Stimulated activated naive CD4-positive, alpha-beta T cell treated with Interleukin-2 at 50 U/mL for 16 hours (primary cell): ENCODE measurements at regions not wholly inside any gene's neighbourhood (a gene's known extent, or its start where the extent isn't known, plus 50 kb on each side); places are given as distances from the start of the nearest gene placed in this dataset.
"Not testable (repeated sequence)": the region's sequence is repeated elsewhere in the genome, so short reads cannot be mapped to it uniquely, and the experiment has no call there.

Experiments
- DNase-seq: peaks from one replicate; lab custom pipeline; 2025; lab: John Stamatoyannopoulos, UW

- DNase-seq: no peak
Observed at GRCh38 chr18:39365836-39366485, 1800.4 kb upstream of the CELF4 start.

- DNase-seq: no peak
Observed at GRCh38 chr18:39360072-39360471, 1794.5 kb upstream of the CELF4 start.

GRCh38 chr18:39359636-39360035 lies 1794.0 kb upstream of the CELF4 start:
- no peak for DNase-seq

- DNase-seq: no peak
Observed at GRCh38 chr18:39350945-39351344, 1785.3 kb upstream of the CELF4 start.

- DNase-seq: no peak
Observed at GRCh38 chr18:39349801-39350200, 1784.2 kb upstream of the CELF4 start.

GRCh38 chr18:39348757-39349156 lies 1783.2 kb upstream of the CELF4 start:
- no peak for DNase-seq

GRCh38 chr18:39347701-39348100 lies 1782.1 kb upstream of the CELF4 start:
- no peak for DNase-seq

GRCh38 chr18:39346916-39347315 lies 1781.3 kb upstream of the CELF4 start:
- DNase-seq: no peak

GRCh38 chr18:39345321-39345720 lies 1779.7 kb upstream of the CELF4 start:
- no peak for DNase-seq

- DNase-seq: no peak
Observed at GRCh38 chr18:39344487-39344886, 1778.9 kb upstream of the CELF4 start.

GRCh38 chr18:39341129-39341528 lies 1775.5 kb upstream of the CELF4 start:
- DNase-seq: no peak

- no peak for DNase-seq
Observed at GRCh38 chr18:39340418-39340817, 1774.8 kb upstream of the CELF4 start.

- DNase-seq: no peak
Observed at GRCh38 chr18:39329496-39330275, 1764.1 kb upstream of the CELF4 start.

GRCh38 chr18:39326772-39327171 lies 1761.2 kb upstream of the CELF4 start:
- DNase-seq: no peak

GRCh38 chr18:39325973-39326372 lies 1760.4 kb upstream of the CELF4 start:
- no peak for DNase-seq

- DNase-seq: no peak
Observed at GRCh38 chr18:39319141-39319540, 1753.5 kb upstream of the CELF4 start.

GRCh38 chr18:39318462-39318861 lies 1752.9 kb upstream of the CELF4 start:
- no peak for DNase-seq

GRCh38 chr18:39318008-39318407 lies 1752.4 kb upstream of the CELF4 start:
- DNase-seq: no peak

- DNase-seq: no peak
Observed at GRCh38 chr18:39314595-39314994, 1749.0 kb upstream of the CELF4 start.

- no peak for DNase-seq
Observed at GRCh38 chr18:39313992-39314391, 1748.4 kb upstream of the CELF4 start.

GRCh38 chr18:39311111-39311712 lies 1745.6 kb upstream of the CELF4 start:
- DNase-seq: no peak

GRCh38 chr18:39308931-39309521 lies 1743.4 kb upstream of the CELF4 start:
- DNase-seq: not testable (repeated sequence)

GRCh38 chr18:39305766-39306165 lies 1740.2 kb upstream of the CELF4 start:
- DNase-seq: no peak
